Medulla oblongata (tissue), 1 donor: ENCODE measurements at regions not wholly inside any gene's neighbourhood (a gene's known extent, or its start where the extent isn't known, plus 50 kb on each side); places are given as distances from the start of the nearest gene placed in this dataset.

Source experiments
- DNase-seq: peaks from one replicate; pipeline ENCODE4 v3.0.0-alpha.2; 2015; ENCODE audit errors: extremely low spot score

- DNase-seq: no peak
Measured at GRCh38 chr5:4113426-4113825, 517.8 kb downstream of the IRX1 start.

GRCh38 chr5:4113905-4114304, 518.3 kb downstream of the IRX1 start:
- no peak for DNase-seq

- no peak for DNase-seq
Measured at GRCh38 chr5:4114452-4114851, 518.8 kb downstream of the IRX1 start.

- no peak for DNase-seq
Measured at GRCh38 chr5:4116834-4117233, 521.2 kb downstream of the IRX1 start.

- DNase-seq: no peak
Measured at GRCh38 chr5:4124221-4124970, 528.8 kb downstream of the IRX1 start.

- no peak for DNase-seq
Measured at GRCh38 chr5:4128994-4129393, 533.4 kb downstream of the IRX1 start.

GRCh38 chr5:4129523-4129922, 533.9 kb downstream of the IRX1 start:
- DNase-seq: no peak

- no peak for DNase-seq
Measured at GRCh38 chr5:4130819-4131218, 535.2 kb downstream of the IRX1 start.

GRCh38 chr5:4137781-4138180, 542.1 kb downstream of the IRX1 start:
- no peak for DNase-seq

- no peak for DNase-seq
Measured at GRCh38 chr5:4142842-4143241, 547.2 kb downstream of the IRX1 start.

- DNase-seq: no peak
Measured at GRCh38 chr5:4144411-4145007, 548.9 kb downstream of the IRX1 start.

- DNase-seq: no peak
Measured at GRCh38 chr5:4145511-4145910, 549.9 kb downstream of the IRX1 start.

GRCh38 chr5:4148009-4148408, 552.4 kb downstream of the IRX1 start:
- DNase-seq: no peak

- no peak for DNase-seq
Measured at GRCh38 chr5:4150067-4150466, 554.4 kb downstream of the IRX1 start.

- DNase-seq: no peak
Measured at GRCh38 chr5:4156153-4156552, 560.5 kb downstream of the IRX1 start.

GRCh38 chr5:4156889-4157288, 561.3 kb downstream of the IRX1 start:
- DNase-seq: no peak

- DNase-seq: no peak
Measured at GRCh38 chr5:4158750-4159447, 563.3 kb downstream of the IRX1 start.

- no peak for DNase-seq
Measured at GRCh38 chr5:4159681-4160080, 564.0 kb downstream of the IRX1 start.

GRCh38 chr5:4164167-4164566, 568.5 kb downstream of the IRX1 start:
- DNase-seq: no peak

- no peak for DNase-seq
Measured at GRCh38 chr5:4180703-4181102, 585.1 kb downstream of the IRX1 start.

GRCh38 chr5:4182144-4182543, 586.5 kb downstream of the IRX1 start:
- DNase-seq: no peak

- DNase-seq: no peak
Measured at GRCh38 chr5:4185127-4185526, 589.5 kb downstream of the IRX1 start.

GRCh38 chr5:4188704-4189103, 593.1 kb downstream of the IRX1 start:
- DNase-seq: no peak
